AG04450 (cell line): ENCODE measurements at regions not wholly inside any gene's neighbourhood (a gene's known extent, or its start where the extent isn't known, plus 50 kb on each side); places are given as distances from the start of the nearest gene placed in this dataset.

Experiments
- CTCF ChIA-PET: fragments of 300-600, 350-600 bp; formaldehyde crosslinking; extraction: SDS; loops from one replicate; lab custom pipeline; 2022; ENCODE audit warnings: antibody characterized with exemption, inconsistent platforms; lab: Charles Lee
- POLR2A ChIA-PET: fragments of 350-600 bp; formaldehyde crosslinking; extraction: SDS; loops from one replicate; lab custom pipeline; 2021; ENCODE audit warnings: antibody characterized with exemption, inconsistent platforms; lab: Yijun Ruan, JAX
- DNase-seq: peaks from one replicate; pipeline ENCODE4 v3.0.0-alpha.2; 2011; ENCODE audit warnings: low read depth, low spot score
- H3K27ac ChIP-seq: one replicate; pipeline ENCODE4 v1.5.1; 2012; ENCODE audit warnings: low read depth, low read length, control low read depth
- H3K27me3 ChIP-seq: one replicate; pipeline ENCODE4 v1.6.0; 2012; ENCODE audit warnings: low read length; ENCODE audit not compliant: control insufficient read depth, insufficient read depth
- H3K4me3 ChIP-seq: 2 replicates; pipeline ENCODE4 v1.5.1; 2011; ENCODE audit warnings: mild to moderate bottlenecking, low read depth, low read length, control low read depth
- H3K9me3 ChIP-seq: 2 replicates; pipeline ENCODE4 v1.5.1; 2012; ENCODE audit warnings: low read length; ENCODE audit not compliant: control insufficient read depth, insufficient read depth
- CTCF ChIP-seq: IDR thresholded peaks from 2 replicates; pipeline ENCODE4 v1.5.1; 2011; ENCODE audit warnings: low read depth, low read length, control low read depth, inconsistent platforms

GRCh38 chr20:63089051-63089907 lies 82.5 kb upstream of the BHLHE23 start:
- CTCF ChIA-PET: no interaction called here
- Histone ChIP-seq H3K4me3 (no peak overlapping the region), H3K9me3 (no peaks in the 10 kb centered on the region), H3K27me3 (peaks cover 23% of the 10 kb centered on the region), H3K27ac (no peak overlapping the region)
- POLR2A ChIA-PET: no interaction called here
- DNase-seq: no peak
- TF ChIP-seq CTCF: no peak

- no peak for TF ChIP-seq CTCF
- H3K27me3 ChIP-seq: peaks cover 25% of the 10 kb centered on the region
These were observed 81.3 kb upstream of the BHLHE23 start for GRCh38 chr20:63087872-63088680.

GRCh38 chr20:63087236-63087871 lies 80.6 kb upstream of the BHLHE23 start:
- POLR2A ChIA-PET: no interaction called here
- H3K9me3 ChIP-seq: no peaks in the 10 kb centered on the region
- TF ChIP-seq CTCF: no peak
- no peak overlapping the region for H3K27ac ChIP-seq
- no peak overlapping the region for H3K4me3 ChIP-seq
- peaks cover 19% of the 10 kb centered on the region for H3K27me3 ChIP-seq
- DNase-seq: no peak
- CTCF ChIA-PET: no interaction called here

More at GRCh38 chr20:63087872-63088680, 81.3 kb upstream of the BHLHE23 start:
- ChIA-PET CTCF (no interaction called here), POLR2A (no interaction called here)
- no peak overlapping the region for H3K4me3 ChIP-seq
- no peak overlapping the region for H3K27ac ChIP-seq
- no peaks in the 10 kb centered on the region for H3K9me3 ChIP-seq
- DNase-seq: no peak

- TF ChIP-seq CTCF: no peak
- no peaks in the 10 kb centered on the region for H3K9me3 ChIP-seq
- ChIA-PET POLR2A (no interaction called here), CTCF (no interaction called here)
- H3K27me3 ChIP-seq: peaks cover 14% of the 10 kb centered on the region
- DNase-seq: no peak
- H3K4me3 ChIP-seq: no peak overlapping the region
- H3K27ac ChIP-seq: no peak overlapping the region
These were observed 79.9 kb upstream of the BHLHE23 start for GRCh38 chr20:63086421-63087235.
